ENCODE measurements at regions not wholly inside any gene's neighbourhood (a gene's known extent, or its start where the extent isn't known, plus 50 kb on each side); places are given as distances from the start of the nearest gene placed in this dataset.
"Not testable (repeated sequence)": the region's sequence is repeated elsewhere in the genome, so short reads cannot be mapped to it uniquely, and the experiment has no call there.

- TF ChIP-seq CTCF (IDR thresholded peaks at IDR 0.05) = no peak
- Mint-ChIP-seq H3K4me1 (ENCODE audit: low read depth) (no peaks in the 10 kb centered on the region), H3K9me3 (peaks cover 1% of the 10 kb centered on the region), H3K27ac (no peak overlapping the region), H3K36me3 (ENCODE audit: low read depth) (no peaks in the 10 kb centered on the region), H3K27me3 (peaks cover 13% of the 10 kb centered on the region), H3K4me3 (no peak overlapping the region)
- ATAC-seq (no peak), DNase-seq (no peak)
- intact Hi-C loops (cut with micrococcal nuclease) = no loop called here
- ChIA-PET POLR2A (no interaction called here), CTCF (no interaction called here)
Measured at GRCh38 chr9:85081963-85082362, 412.4 kb downstream of the NTRK2 start.

DNA sequence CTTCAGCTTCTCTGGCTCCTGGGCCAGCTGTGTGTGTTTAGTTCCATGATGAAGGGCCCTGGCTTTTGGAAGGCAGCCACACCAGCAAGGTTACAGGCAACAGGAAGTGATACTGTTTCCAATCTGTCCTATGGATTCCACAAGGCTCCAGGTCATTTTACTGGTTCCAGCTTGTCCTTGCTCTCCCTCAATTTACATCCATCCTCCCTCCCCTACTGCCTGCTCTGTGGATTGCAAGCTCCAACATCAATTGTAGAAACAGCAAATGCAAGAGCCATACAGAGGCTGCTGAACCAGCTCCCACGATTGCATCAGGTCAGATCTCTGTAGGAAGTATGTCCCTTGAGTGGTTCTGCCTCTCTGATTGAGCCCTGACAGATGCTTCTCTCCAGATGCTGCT lies 409.8 kb downstream of the NTRK2 start:
- no peak for TF ChIP-seq CTCF (IDR thresholded peaks at IDR 0.05)
- ATAC-seq = no peak
- H3K4me1 Mint-ChIP-seq (ENCODE audit: low read depth) = no peaks in the 10 kb centered on the region
- POLR2A ChIA-PET = no interaction called here
- H3K36me3 Mint-ChIP-seq (ENCODE audit: low read depth) = no peaks in the 10 kb centered on the region
- CTCF ChIA-PET = interaction anchor here (0.7 kb wide), 1 partner anchor 18 kb away, joined by 3 read pairs; no protein-coding TSS in a partner anchor
- no peak overlapping the region for H3K4me3 Mint-ChIP-seq
- no peak for DNase-seq
- H3K27me3 Mint-ChIP-seq = peaks cover 13% of the 10 kb centered on the region
- intact Hi-C loops (cut with micrococcal nuclease) = no loop called here
- H3K9me3 Mint-ChIP-seq = peaks cover 1% of the 10 kb centered on the region
- no peak overlapping the region for H3K27ac Mint-ChIP-seq

GRCh38 chr9:85077944-85078343 lies 408.4 kb downstream of the NTRK2 start:
- CTCF ChIA-PET = no interaction called here
- Mint-ChIP-seq H3K9me3 (no peaks in the 10 kb centered on the region), H3K4me1 (ENCODE audit: low read depth) (no peaks in the 10 kb centered on the region), H3K27me3 (peaks cover 12% of the 10 kb centered on the region), H3K4me3 (no peak overlapping the region), H3K27ac (no peak overlapping the region), H3K36me3 (ENCODE audit: low read depth) (no peaks in the 10 kb centered on the region)
- DNase-seq (no peak), ATAC-seq (no peak)
- POLR2A ChIA-PET = no interaction called here
- intact Hi-C loops (cut with micrococcal nuclease) = no loop called here
- no peak for TF ChIP-seq CTCF (IDR thresholded peaks at IDR 0.05)

GRCh38 chr9:85077146-85077545 lies 407.6 kb downstream of the NTRK2 start:
- H3K9me3 Mint-ChIP-seq; intact Hi-C loops (cut with micrococcal nuclease); H3K4me1 Mint-ChIP-seq (ENCODE audit: low read depth); ATAC-seq; DNase-seq; CTCF ChIA-PET; H3K4me3 Mint-ChIP-seq; POLR2A ChIA-PET; H3K36me3 Mint-ChIP-seq (ENCODE audit: low read depth); H3K27ac Mint-ChIP-seq: not testable (repeated sequence)
- peaks cover 12% of the 10 kb centered on the region for H3K27me3 Mint-ChIP-seq
